Gastroesophageal sphincter (tissue), 4 donors: ENCODE measurements at regions not wholly inside any gene's neighbourhood (a gene's known extent, or its start where the extent isn't known, plus 50 kb on each side); places are given as distances from the start of the nearest gene placed in this dataset.
A peak's percentile ranks its signal among the peaks of the same experiment; 100 is the strongest.

Experiments used
- ATAC-seq: fragments of 150-250 bp; one replicate; pipeline ENCODE4 v1.9.1; 2016; ENCODE audit warnings: mild to moderate bottlenecking, moderate library complexity
- H3K27ac ChIP-seq, 4 donors: fragments of 200-600 bp; sonication (generic) in 3 of 4; 1 replicate in 3 of 4; 2 replicates in 1 of 4; pipeline ENCODE4 v1.5.1; 2016 to 2019
- H3K27me3 ChIP-seq: fragments of 200-600 bp; sonication (generic); one replicate; pipeline ENCODE4 v1.5.1; 2019
- H3K36me3 ChIP-seq, 2 donors: fragments of 200-600 bp; sonication (generic); one replicate each; pipeline ENCODE4 v1.5.1; 2019; ENCODE audit warnings: control low read depth in 1 of 2
- H3K4me1 ChIP-seq, 3 donors: fragments of 200-600 bp; sonication (generic); 1 replicate in 2 of 3; 2 replicates in 1 of 3; pipeline ENCODE4 v1.5.1; 2016 to 2019; ENCODE audit warnings: control low read depth in 2 of 3
- H3K4me3 ChIP-seq, 2 donors: fragments of 200-600 bp; sonication (generic); one replicate each; pipeline ENCODE4 v1.5.1; 2019; ENCODE audit warnings: mild to moderate bottlenecking in 1 of 2, moderate library complexity in 1 of 2
- H3K9me3 ChIP-seq, 3 donors: fragments of 200-600 bp; sonication (generic); one replicate each; pipeline ENCODE4 v1.5.1; 2017 to 2019; ENCODE audit warnings: control low read depth in 2 of 3
- EP300 ChIP-seq: sonication (generic); formaldehyde crosslinking; IDR thresholded peaks from one replicate; pipeline ENCODE4 v1.6.1; 2017; ENCODE audit warnings: antibody characterized with exemption, mild to moderate bottlenecking
- POLR2A ChIP-seq, 2 donors: fragments of 450-650 bp; IDR thresholded peaks; one replicate each; pipeline ENCODE4 v1.6.1; 2017; ENCODE audit warnings: antibody characterized with exemption in 2 of 2, mild to moderate bottlenecking in 2 of 2, moderate library complexity in 1 of 2
- POLR2AphosphoS5 ChIP-seq: sonication (generic); formaldehyde crosslinking; IDR thresholded peaks from one replicate; pipeline ENCODE4 v1.6.1; 2017; ENCODE audit warnings: antibody characterized with exemption
- WGBS, 2 donors: methylation state at CpG; one replicate each; pipeline ENCODE4 v1.1.5; 2018; ENCODE audit warnings: low coverage in 1 of 2; 5-methylcytosine and 5-hydroxymethylcytosine counted together
- TF ChIP-seq, protein P1 (sequence below), 4 experiments: fragments of 200-600 bp in 2 of 4; fragments of 450-650 bp in 2 of 4; sonication (generic) in 1 of 4; IDR thresholded peaks; one replicate each; pipeline ENCODE4 v1.5.1; 2017 to 2019; ENCODE audit warnings: antibody characterized with exemption in 4 of 4, mild to moderate bottlenecking in 2 of 4, moderate library complexity in 2 of 4

DNA sequence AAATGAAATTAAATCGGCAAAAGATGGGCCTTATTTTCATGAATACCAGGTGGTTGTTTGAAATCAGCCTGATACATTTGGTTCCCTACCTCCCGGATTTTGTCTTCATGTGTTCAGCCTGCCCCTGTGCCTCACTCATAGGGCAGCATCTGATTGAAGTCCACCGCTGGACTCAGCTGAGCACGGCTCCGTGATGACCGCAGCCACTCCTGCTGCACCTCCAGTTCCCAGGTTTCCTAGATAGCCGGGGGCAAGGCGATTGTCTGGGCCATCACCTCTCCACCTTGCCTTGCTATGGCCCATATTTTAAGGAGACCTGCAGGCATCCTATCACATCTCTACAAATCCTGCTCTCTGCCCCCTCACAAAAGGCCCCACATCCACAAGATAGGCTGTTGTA is 563.8 kb downstream of the NUF2 start:
- no peaks in the 10 kb centered on the region for H3K9me3 ChIP-seq

DNA sequence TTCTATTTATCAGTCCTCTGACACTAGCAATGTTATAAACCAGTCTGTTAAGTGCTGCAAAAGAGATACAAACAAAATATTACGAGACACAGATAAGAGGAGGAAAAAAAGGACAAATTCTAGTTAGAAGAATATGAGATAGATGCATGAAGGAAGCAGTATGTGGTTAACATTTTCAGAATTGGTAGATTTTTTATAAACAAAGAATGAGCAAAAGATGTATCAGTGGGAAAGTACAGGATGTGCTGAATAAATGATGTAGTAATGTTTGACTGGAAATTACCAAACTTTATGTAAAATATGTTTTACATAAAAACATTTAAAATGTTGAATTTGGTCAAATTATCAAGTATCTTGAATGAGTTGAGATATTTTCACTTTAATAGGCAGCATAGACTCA is 574.2 kb downstream of the NUF2 start:
- H3K27me3 ChIP-seq, result no peaks in the 10 kb centered on the region
- H3K4me1 ChIP-seq, result no peaks in the 10 kb centered on the region
- ATAC-seq, result no peak
- WGBS, 2 donors, result 37 to 73% methylated on average over 1 of the region's 1 CpG
- H3K9me3 ChIP-seq, result no peaks in the 10 kb centered on the region
- TF ChIP-seq POLR2A (IDR thresholded peaks at IDR 0.05), result no peak
- no peak for TF ChIP-seq POLR2AphosphoS5
- TF ChIP-seq, protein P1, sequence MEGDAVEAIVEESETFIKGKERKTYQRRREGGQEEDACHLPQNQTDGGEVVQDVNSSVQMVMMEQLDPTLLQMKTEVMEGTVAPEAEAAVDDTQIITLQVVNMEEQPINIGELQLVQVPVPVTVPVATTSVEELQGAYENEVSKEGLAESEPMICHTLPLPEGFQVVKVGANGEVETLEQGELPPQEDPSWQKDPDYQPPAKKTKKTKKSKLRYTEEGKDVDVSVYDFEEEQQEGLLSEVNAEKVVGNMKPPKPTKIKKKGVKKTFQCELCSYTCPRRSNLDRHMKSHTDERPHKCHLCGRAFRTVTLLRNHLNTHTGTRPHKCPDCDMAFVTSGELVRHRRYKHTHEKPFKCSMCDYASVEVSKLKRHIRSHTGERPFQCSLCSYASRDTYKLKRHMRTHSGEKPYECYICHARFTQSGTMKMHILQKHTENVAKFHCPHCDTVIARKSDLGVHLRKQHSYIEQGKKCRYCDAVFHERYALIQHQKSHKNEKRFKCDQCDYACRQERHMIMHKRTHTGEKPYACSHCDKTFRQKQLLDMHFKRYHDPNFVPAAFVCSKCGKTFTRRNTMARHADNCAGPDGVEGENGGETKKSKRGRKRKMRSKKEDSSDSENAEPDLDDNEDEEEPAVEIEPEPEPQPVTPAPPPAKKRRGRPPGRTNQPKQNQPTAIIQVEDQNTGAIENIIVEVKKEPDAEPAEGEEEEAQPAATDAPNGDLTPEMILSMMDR (IDR thresholded peaks at IDR 0.05), result no peak
- no peak for TF ChIP-seq EP300
- H3K36me3 ChIP-seq, result no peaks in the 10 kb centered on the region
- H3K27ac ChIP-seq, result no peak overlapping the region
- H3K4me3 ChIP-seq, result no peak overlapping the region

More for the DNA sequence above, 563.8 kb downstream of the NUF2 start:
- Histone ChIP-seq H3K27me3 (no peaks in the 10 kb centered on the region), H3K27ac (no peak overlapping the region), H3K4me1 (no peaks in the 10 kb centered on the region), H3K4me3 (no peak overlapping the region), H3K36me3 (no peaks in the 10 kb centered on the region)
- ATAC-seq, result no peak
- TF ChIP-seq EP300 (no peak), POLR2AphosphoS5 (no peak), POLR2A (IDR thresholded peaks at IDR 0.05) (no peak)
- TF ChIP-seq, protein P1 (IDR thresholded peaks at IDR 0.05), result no peak
- WGBS, 2 donors, result 61 to 90% methylated on average over 3 to 8 of the region's 8 CpGs

DNA sequence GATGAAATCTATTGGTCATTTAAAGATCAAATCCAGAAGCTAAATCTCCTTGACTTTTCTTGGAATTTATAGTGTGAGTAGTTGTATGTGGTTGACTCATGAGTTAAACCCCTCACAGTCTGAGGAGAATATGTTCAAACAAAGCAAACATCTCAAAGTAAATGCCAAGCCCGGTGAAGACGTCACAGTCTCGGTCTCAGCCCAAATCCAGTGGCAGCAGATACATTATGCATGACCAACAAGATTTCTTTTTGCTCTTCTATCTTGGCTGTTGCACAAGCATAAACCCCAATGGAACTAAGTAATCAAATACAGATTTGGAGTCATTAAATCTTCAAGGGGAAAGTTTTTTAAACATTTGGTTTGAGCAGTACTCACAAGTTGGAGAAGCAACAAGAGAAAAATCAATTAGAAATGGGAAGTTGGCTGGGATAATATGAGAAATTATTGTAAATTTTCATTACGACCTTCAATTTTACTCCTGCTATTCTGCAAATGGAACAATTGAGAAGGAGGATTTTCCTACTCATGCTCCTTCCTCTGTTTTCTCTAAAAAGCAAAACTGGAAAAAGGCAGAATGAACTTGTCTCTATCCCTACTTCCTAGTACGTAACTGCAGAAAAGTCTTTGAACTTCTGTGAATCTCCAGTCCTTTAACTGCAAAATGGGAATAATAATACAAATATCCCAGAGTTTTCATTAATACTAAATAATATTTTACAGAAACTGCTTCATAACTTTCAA is 575.8 kb downstream of the NUF2 start:
- peak; percentile 77 for ATAC-seq
- Histone ChIP-seq H3K9me3 (no peaks in the 10 kb centered on the region), H3K36me3 (no peaks in the 10 kb centered on the region), H3K27me3 (no peaks in the 10 kb centered on the region), H3K4me1 (no peaks in the 10 kb centered on the region), H3K4me3 (no peak overlapping the region), H3K27ac (no peak overlapping the region)
- TF ChIP-seq EP300 (no peak), POLR2AphosphoS5 (peak; percentile 12)
- WGBS, 2 donors, result 50 to 56% methylated on average over 5 of the region's 5 CpGs

DNA sequence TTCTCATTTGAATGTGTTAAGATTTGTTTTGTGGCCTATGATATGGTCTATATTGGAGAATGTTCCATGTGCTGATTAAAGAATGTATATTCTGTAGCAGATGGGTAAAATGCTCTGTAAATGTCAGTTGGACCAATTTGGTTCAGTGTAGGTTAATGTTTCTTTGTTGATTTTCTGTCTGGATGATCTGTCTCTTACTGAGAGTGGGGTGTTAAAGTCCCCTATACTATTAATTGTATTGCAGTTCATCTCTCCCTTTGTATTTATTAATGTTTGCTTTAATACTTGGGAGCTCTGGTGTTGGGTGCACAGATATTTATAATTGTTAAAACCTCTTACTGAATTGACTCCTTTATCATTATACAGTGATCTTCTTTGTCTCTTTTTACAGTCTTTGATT is 584.5 kb downstream of the NUF2 start:
- H3K4me1 ChIP-seq, result no peaks in the 10 kb centered on the region
- no peak overlapping the region for H3K27ac ChIP-seq
- no peaks in the 10 kb centered on the region for H3K9me3 ChIP-seq
- no peak overlapping the region for H3K4me3 ChIP-seq
- no peaks in the 10 kb centered on the region for H3K36me3 ChIP-seq
- no peak for ATAC-seq
- no peaks in the 10 kb centered on the region for H3K27me3 ChIP-seq
- TF ChIP-seq EP300 (no peak), POLR2AphosphoS5 (no peak), POLR2A (IDR thresholded peaks at IDR 0.05) (no peak)
- TF ChIP-seq, protein P1 (IDR thresholded peaks at IDR 0.05), result no peak

DNA sequence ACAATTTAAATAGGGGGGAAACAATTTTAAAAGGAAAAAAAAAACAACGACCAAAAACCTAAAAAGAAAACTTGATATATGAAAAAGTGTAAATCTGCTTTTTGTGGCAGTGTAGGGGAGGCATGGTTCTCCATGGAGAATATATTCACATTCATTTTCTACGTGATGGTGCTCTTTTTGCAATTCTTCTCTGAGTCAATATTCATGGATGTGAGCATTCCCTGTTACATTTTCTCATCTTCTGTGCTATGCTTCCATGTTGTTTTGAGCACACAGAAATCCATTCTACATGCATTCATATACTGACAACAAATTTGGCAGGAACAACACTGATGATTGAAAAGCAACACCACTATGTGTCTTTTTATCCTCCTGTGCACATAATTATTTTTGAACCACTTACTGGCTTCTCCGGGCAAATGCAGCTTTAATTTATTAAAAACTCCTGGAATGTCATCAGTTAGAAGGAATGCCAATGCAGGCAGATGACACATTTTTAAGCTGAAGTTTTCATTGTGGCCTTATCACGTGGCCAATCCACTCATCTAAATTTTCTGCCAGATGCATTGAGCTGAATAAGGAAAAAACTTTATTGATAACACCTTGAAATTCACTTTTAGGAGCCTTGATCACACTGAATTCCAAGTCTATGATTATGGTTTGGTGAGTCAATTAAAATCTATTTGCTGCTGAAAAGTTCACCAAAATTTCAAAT is 590.6 kb downstream of the NUF2 start:
- Histone ChIP-seq H3K27me3 (no peaks in the 10 kb centered on the region), H3K36me3 (no peaks in the 10 kb centered on the region), H3K27ac (no peak overlapping the region), H3K9me3 (no peaks in the 10 kb centered on the region), H3K4me1 (no peaks in the 10 kb centered on the region), H3K4me3 (no peak overlapping the region)
- no peak for ATAC-seq
- 69 to 72% methylated on average over 4 of the region's 4 CpGs for WGBS, 2 donors
- TF ChIP-seq, protein P1 (IDR thresholded peaks at IDR 0.05), result no peak
- TF ChIP-seq EP300, result no peak
- no peak for TF ChIP-seq POLR2AphosphoS5
- no peak for TF ChIP-seq POLR2A (IDR thresholded peaks at IDR 0.05)
